ENCODE measurements at regions not wholly inside any gene's neighbourhood (a gene's known extent, or its start where the extent isn't known, plus 50 kb on each side); places are given as distances from the start of the nearest gene placed in this dataset.

DNA sequence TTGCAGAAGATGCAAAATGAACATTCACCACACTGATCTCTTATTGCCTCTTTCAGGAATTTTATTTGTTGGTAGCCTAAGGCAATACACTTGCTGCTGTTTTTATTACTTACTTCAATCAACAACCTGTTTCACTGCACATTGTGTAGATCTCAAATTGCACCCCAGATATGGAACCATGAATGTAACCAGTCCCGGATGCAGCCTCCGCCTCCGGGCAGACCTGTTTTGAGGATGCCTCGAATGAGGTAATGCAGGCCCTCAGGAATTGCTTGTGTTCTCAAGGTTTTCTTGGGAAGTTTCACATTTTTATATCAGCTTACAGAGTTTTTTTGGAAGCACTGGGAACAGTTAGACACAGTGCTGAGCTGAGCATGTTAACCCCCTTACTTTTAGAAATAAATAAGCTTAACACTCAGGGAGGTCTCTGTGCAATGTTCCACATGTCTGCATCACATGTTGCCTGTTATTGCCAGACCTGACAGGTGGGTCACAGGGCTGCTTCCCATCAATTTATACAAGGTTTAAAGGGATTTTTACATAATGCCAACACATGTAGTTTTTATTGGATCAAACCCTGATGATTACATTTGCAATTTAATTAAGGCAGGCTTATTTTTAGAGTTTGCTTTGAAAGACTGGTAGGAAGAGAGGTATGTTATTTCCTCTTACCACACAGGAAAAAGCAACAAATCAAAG is 193.1 kb upstream of the POM121L12 start:
- intact Hi-C loops (cut with DNase I): no loop called here
- no peaks in the 10 kb centered on the region for H3K9me3 ChIP-seq
- no peaks in the 10 kb centered on the region for H3K4me1 ChIP-seq (replicated peaks)
- H3K4me3 ChIP-seq: no peak overlapping the region
- TF ChIP-seq, protein P1, sequence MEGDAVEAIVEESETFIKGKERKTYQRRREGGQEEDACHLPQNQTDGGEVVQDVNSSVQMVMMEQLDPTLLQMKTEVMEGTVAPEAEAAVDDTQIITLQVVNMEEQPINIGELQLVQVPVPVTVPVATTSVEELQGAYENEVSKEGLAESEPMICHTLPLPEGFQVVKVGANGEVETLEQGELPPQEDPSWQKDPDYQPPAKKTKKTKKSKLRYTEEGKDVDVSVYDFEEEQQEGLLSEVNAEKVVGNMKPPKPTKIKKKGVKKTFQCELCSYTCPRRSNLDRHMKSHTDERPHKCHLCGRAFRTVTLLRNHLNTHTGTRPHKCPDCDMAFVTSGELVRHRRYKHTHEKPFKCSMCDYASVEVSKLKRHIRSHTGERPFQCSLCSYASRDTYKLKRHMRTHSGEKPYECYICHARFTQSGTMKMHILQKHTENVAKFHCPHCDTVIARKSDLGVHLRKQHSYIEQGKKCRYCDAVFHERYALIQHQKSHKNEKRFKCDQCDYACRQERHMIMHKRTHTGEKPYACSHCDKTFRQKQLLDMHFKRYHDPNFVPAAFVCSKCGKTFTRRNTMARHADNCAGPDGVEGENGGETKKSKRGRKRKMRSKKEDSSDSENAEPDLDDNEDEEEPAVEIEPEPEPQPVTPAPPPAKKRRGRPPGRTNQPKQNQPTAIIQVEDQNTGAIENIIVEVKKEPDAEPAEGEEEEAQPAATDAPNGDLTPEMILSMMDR (IDR thresholded peaks at IDR 0.05): no peak
- TF ChIP-seq POLR2AphosphoS5 (IDR thresholded peaks at IDR 0.05): no peak
- TF ChIP-seq POLR2A (IDR thresholded peaks at IDR 0.05): no peak
- no peaks in the 10 kb centered on the region for H3K36me3 ChIP-seq
- no peak overlapping the region for H3K27ac ChIP-seq
- no peak for DNase-seq (ENCODE audit: low spot score)
- no peaks in the 10 kb centered on the region for H3K27me3 ChIP-seq (replicated peaks; ENCODE audit: insufficient read depth)
- 47% methylated on average over 4 of the region's 4 CpGs for WGBS

DNA sequence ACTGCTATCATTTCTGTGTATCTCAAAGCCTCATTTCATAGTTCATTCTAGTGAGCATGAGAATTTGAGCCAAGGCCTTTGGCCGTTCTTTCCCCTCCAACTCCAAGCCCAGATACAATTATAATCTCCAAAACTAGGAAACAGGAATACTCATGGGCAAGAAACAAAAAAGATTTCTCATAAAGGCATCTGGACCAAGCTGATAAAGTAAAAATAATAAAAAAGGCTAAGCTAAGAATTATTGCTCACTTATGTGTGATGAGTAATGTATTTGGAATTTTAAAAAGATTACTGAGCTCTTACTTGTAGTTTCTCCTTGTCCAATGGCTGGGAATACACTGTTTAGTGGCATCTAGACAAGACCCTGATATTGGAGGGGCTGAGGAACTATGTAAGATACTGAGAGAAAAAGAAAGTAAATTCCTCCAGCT is 196.4 kb upstream of the POM121L12 start:
- intact Hi-C loops (cut with DNase I): no loop called here
- no peak for TF ChIP-seq POLR2A (IDR thresholded peaks at IDR 0.05)
- no peak for TF ChIP-seq POLR2AphosphoS5 (IDR thresholded peaks at IDR 0.05)
- TF ChIP-seq, protein P1 (IDR thresholded peaks at IDR 0.05): no peak

DNA sequence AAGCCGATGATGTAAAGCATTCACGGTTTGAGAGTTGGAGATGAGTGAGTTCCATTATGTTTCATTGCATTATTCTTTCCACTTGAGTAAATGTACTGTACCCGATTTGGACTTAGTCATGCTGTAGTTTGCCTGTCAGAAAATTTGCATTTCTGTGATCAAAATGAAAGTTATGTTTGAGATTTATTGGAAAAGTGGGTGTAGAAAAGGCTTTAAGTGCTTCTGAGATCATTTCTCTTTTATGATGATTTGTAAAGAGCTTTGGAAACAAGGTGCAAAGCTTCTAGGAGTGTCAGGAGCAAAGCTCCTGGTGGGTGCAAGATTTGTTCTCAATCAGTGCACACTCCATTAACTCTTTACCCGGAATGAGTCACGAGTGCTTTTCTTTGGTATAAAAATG is 204.1 kb upstream of the POM121L12 start:
- TF ChIP-seq POLR2AphosphoS5 (IDR thresholded peaks at IDR 0.05) (no peak), POLR2A (IDR thresholded peaks at IDR 0.05) (no peak)
- TF ChIP-seq, protein P1 (IDR thresholded peaks at IDR 0.05): no peak
- intact Hi-C loops (cut with DNase I): no loop called here
- WGBS: 34% methylated on average over 5 of the region's 5 CpGs

More for the DNA sequence above, 196.4 kb upstream of the POM121L12 start:
- H3K27ac ChIP-seq: no peak overlapping the region
- no peaks in the 10 kb centered on the region for H3K9me3 ChIP-seq
- H3K4me3 ChIP-seq: no peak overlapping the region
- WGBS: 0% methylated on average over 1 of the region's 1 CpG
- no peak for DNase-seq (ENCODE audit: low spot score)
- H3K4me1 ChIP-seq (replicated peaks): no peaks in the 10 kb centered on the region
- H3K27me3 ChIP-seq (replicated peaks; ENCODE audit: insufficient read depth): no peaks in the 10 kb centered on the region
- no peaks in the 10 kb centered on the region for H3K36me3 ChIP-seq

DNA sequence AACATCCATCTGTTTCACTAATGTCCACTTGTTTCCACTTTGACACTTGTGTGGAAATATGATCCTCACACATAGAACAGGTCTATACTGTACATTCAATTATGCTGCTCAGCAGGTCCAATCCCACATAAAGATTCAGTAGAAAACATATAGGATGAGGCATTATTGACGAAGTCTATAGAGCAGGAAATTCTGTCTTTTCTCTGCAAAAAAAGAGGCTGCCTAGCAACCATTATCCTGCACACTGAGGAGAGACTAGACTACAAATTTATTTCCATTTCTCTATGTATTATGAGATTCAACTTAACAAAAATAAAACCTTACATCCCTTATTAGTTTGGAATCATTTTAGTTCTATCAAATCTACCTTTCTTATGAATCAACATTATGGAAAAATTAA is 204.6 kb upstream of the POM121L12 start:
- H3K27me3 ChIP-seq (replicated peaks; ENCODE audit: insufficient read depth): no peaks in the 10 kb centered on the region
- 77% methylated on average over 1 of the region's 1 CpG for WGBS
- no peak for DNase-seq (ENCODE audit: low spot score)
- no peaks in the 10 kb centered on the region for H3K4me1 ChIP-seq (replicated peaks)
- H3K9me3 ChIP-seq: no peaks in the 10 kb centered on the region
- no peak overlapping the region for H3K4me3 ChIP-seq
- intact Hi-C loops (cut with DNase I): no loop called here
- H3K27ac ChIP-seq: no peak overlapping the region
- no peaks in the 10 kb centered on the region for H3K36me3 ChIP-seq
- TF ChIP-seq, protein P1 (IDR thresholded peaks at IDR 0.05): no peak
- no peak for TF ChIP-seq POLR2A (IDR thresholded peaks at IDR 0.05)
- no peak for TF ChIP-seq POLR2AphosphoS5 (IDR thresholded peaks at IDR 0.05)

More for the DNA sequence above, 204.1 kb upstream of the POM121L12 start:
- DNase-seq (ENCODE audit: low spot score): no peak
- no peak overlapping the region for H3K27ac ChIP-seq
- H3K4me1 ChIP-seq (replicated peaks): no peaks in the 10 kb centered on the region
- H3K27me3 ChIP-seq (replicated peaks; ENCODE audit: insufficient read depth): no peaks in the 10 kb centered on the region
- H3K9me3 ChIP-seq: no peaks in the 10 kb centered on the region
- no peak overlapping the region for H3K4me3 ChIP-seq
- H3K36me3 ChIP-seq: no peaks in the 10 kb centered on the region
